Calu3 (cell line): ENCODE measurements at regions not wholly inside any gene's neighbourhood (a gene's known extent, or its start where the extent isn't known, plus 50 kb on each side); places are given as distances from the start of the nearest gene placed in this dataset.

Experiments used
- BruUV-seq: library from RNA; stranded (reverse); fragments of 400-500 nt; replicated peaks from 2 replicates; lab custom pipeline; 2021; lab: Mats Ljungman, UMichigan
- CTCF ChIA-PET: fragments of 300-600 bp; sonication (Branson Sonifier 250); formaldehyde crosslinking; loops from one replicate; lab custom pipeline; 2022; ENCODE audit warnings: antibody characterized with exemption; lab: Charles Lee
- DNase-seq: peaks from one replicate; pipeline ENCODE4 v3.0.0; 2022
- H3K27ac Mint-ChIP-seq: one replicate; pipeline ENCODE4 v1.8.0; 2022; ENCODE audit warnings: mixed read lengths; ENCODE audit not compliant: unreplicated experiment
- H3K27me3 Mint-ChIP-seq: one replicate; pipeline ENCODE4 v1.8.0; 2022; ENCODE audit warnings: mixed read lengths; ENCODE audit not compliant: unreplicated experiment
- H3K36me3 Mint-ChIP-seq: one replicate; pipeline ENCODE4 v1.8.0; 2022; ENCODE audit warnings: mild to moderate bottlenecking, moderate library complexity, mixed read lengths; ENCODE audit not compliant: insufficient read depth, unreplicated experiment
- H3K4me1 Mint-ChIP-seq: one replicate; pipeline ENCODE4 v1.8.0; 2022; ENCODE audit warnings: mild to moderate bottlenecking, low read depth, mixed read lengths; ENCODE audit not compliant: unreplicated experiment
- H3K4me3 Mint-ChIP-seq: one replicate; pipeline ENCODE4 v1.8.0; 2022; ENCODE audit warnings: mild to moderate bottlenecking, low read depth, moderate library complexity, mixed read lengths; ENCODE audit not compliant: unreplicated experiment
- H3K9me3 Mint-ChIP-seq: one replicate; pipeline ENCODE4 v1.8.0; 2022; ENCODE audit warnings: low read depth, mixed read lengths; ENCODE audit not compliant: unreplicated experiment
- CTCF ChIP-seq: fragments of 200-600 bp; IDR thresholded peaks from one replicate; pipeline ENCODE4 v1.8.0; 2022; ENCODE audit warnings: antibody characterized with exemption; ENCODE audit not compliant: unreplicated experiment
- intact Hi-C: fragments of 100-400 bp; cut with micrococcal nuclease; formaldehyde crosslinking; loops from one replicate; pipeline ENCODE4 v1.10.0; 2022; ENCODE audit not compliant: unreplicated experiment

GRCh38 chr2:78876316-78876688 is 149.2 kb upstream of the REG3G start:
- H3K27ac Mint-ChIP-seq, result no peak overlapping the region
- no peaks in the 10 kb centered on the region for H3K27me3 Mint-ChIP-seq
- CTCF ChIA-PET, result no interaction called here
- no TSS peak for BruUV-seq
- no peak overlapping the region for H3K4me3 Mint-ChIP-seq
- H3K9me3 Mint-ChIP-seq, result peaks cover 9% of the 10 kb centered on the region
- no peaks in the 10 kb centered on the region for H3K4me1 Mint-ChIP-seq
- TF ChIP-seq CTCF, result no peak
- no peak for DNase-seq
- H3K36me3 Mint-ChIP-seq, result no peaks in the 10 kb centered on the region
- intact Hi-C loops, result no loop called here

GRCh38 chr2:78887446-78887845 is 138.1 kb upstream of the REG3G start:
- no peak overlapping the region for H3K27ac Mint-ChIP-seq
- no TSS peak for BruUV-seq
- no peak overlapping the region for H3K4me3 Mint-ChIP-seq
- no peaks in the 10 kb centered on the region for H3K4me1 Mint-ChIP-seq
- intact Hi-C loops, result no loop called here
- no peak for TF ChIP-seq CTCF
- peaks cover 6% of the 10 kb centered on the region for H3K9me3 Mint-ChIP-seq
- no peaks in the 10 kb centered on the region for H3K27me3 Mint-ChIP-seq
- H3K36me3 Mint-ChIP-seq, result no peaks in the 10 kb centered on the region
- CTCF ChIA-PET, result no interaction called here
- DNase-seq, result no peak

- no TSS peak for BruUV-seq
- no peaks in the 10 kb centered on the region for H3K27me3 Mint-ChIP-seq
- peaks cover 6% of the 10 kb centered on the region for H3K9me3 Mint-ChIP-seq
- no peaks in the 10 kb centered on the region for H3K36me3 Mint-ChIP-seq
- no peak overlapping the region for H3K4me3 Mint-ChIP-seq
- no peaks in the 10 kb centered on the region for H3K4me1 Mint-ChIP-seq
- DNase-seq, result no peak
- CTCF ChIA-PET, result no interaction called here
- intact Hi-C loops, result no loop called here
- no peak for TF ChIP-seq CTCF
- H3K27ac Mint-ChIP-seq, result no peak overlapping the region
Observed at GRCh38 chr2:78890935-78891334, 134.6 kb upstream of the REG3G start.

- H3K36me3 Mint-ChIP-seq, result no peaks in the 10 kb centered on the region
- CTCF ChIA-PET, result no interaction called here
- peaks cover 8% of the 10 kb centered on the region for H3K9me3 Mint-ChIP-seq
- intact Hi-C loops, result no loop called here
- BruUV-seq, result no TSS peak
- H3K4me1 Mint-ChIP-seq, result no peaks in the 10 kb centered on the region
- no peaks in the 10 kb centered on the region for H3K27me3 Mint-ChIP-seq
- H3K27ac Mint-ChIP-seq, result no peak overlapping the region
- no peak overlapping the region for H3K4me3 Mint-ChIP-seq
- no peak for TF ChIP-seq CTCF
- DNase-seq, result no peak
Observed at GRCh38 chr2:78892295-78892694, 133.2 kb upstream of the REG3G start.
